Fibroblast of lung (primary cell): ENCODE measurements at regions not wholly inside any gene's neighbourhood (a gene's known extent, or its start where the extent isn't known, plus 50 kb on each side); places are given as distances from the start of the nearest gene placed in this dataset.

ENCODE experiments used
- DNase-seq, 2 donors: peaks; one replicate each; pipeline versions ENCODE4 v3.0.0 to v3.0.0-alpha.2; 2010; ENCODE audit warnings: low read depth in 2 of 2
- H2AFZ ChIP-seq: 2 replicates; pipeline ENCODE4 v1.5.1; 2012; ENCODE audit warnings: low read length, control low read depth, inconsistent platforms
- H3K27ac ChIP-seq: 2 replicates; pipeline ENCODE4 v1.5.1; 2011; ENCODE audit warnings: low read length, control low read depth; ENCODE audit not compliant: insufficient read depth
- H3K27me3 ChIP-seq: 2 replicates; pipeline ENCODE4 v1.5.1; 2011; ENCODE audit warnings: mild to moderate bottlenecking, low read length; ENCODE audit not compliant: control insufficient read depth, insufficient read depth
- H3K36me3 ChIP-seq: 2 replicates; pipeline ENCODE4 v1.5.1; 2011; ENCODE audit warnings: low read length; ENCODE audit not compliant: control insufficient read depth, insufficient read depth
- H3K4me1 ChIP-seq: 2 replicates; pipeline ENCODE4 v1.5.1; 2011; ENCODE audit warnings: low read length; ENCODE audit not compliant: control insufficient read depth, insufficient read depth; ENCODE audit errors: extremely low read depth
- H3K4me2 ChIP-seq: 2 replicates; pipeline ENCODE4 v1.5.1; 2011; ENCODE audit warnings: low read length, control low read depth; ENCODE audit not compliant: insufficient read depth; ENCODE audit errors: extremely low read depth
- H3K4me3 ChIP-seq, 4 experiments: fragments of 200-600 bp in 1 of 4; sonication (generic) in 1 of 4; replicated peaks in 1 of 4; 2 replicates each; pipeline ENCODE4 v1.5.1; 2011 to 2016; ENCODE audit warnings: low read length in 4 of 4, low read depth in 3 of 4, mild to moderate bottlenecking in 3 of 4, control low read depth in 2 of 4, inconsistent platforms in 1 of 4, mixed read lengths in 1 of 4; ENCODE audit not compliant: insufficient read depth in 1 of 4; ENCODE audit errors: control extremely low read depth in 1 of 4
- H3K79me2 ChIP-seq: 2 replicates; pipeline ENCODE4 v1.5.1; 2012; ENCODE audit warnings: mild to moderate bottlenecking, low read length, inconsistent platforms; ENCODE audit not compliant: control insufficient read depth, insufficient read depth
- H3K9ac ChIP-seq: 2 replicates; pipeline ENCODE4 v1.5.1; 2011; ENCODE audit warnings: mild to moderate bottlenecking, low read length, control low read depth; ENCODE audit not compliant: insufficient read depth
- H3K9me3 ChIP-seq: 2 replicates; pipeline ENCODE4 v1.5.1; 2012; ENCODE audit warnings: low read depth, low read length; ENCODE audit not compliant: control insufficient read depth, insufficient read depth
- H4K20me1 ChIP-seq: 2 replicates; pipeline ENCODE4 v1.5.1; 2011; ENCODE audit warnings: low read length; ENCODE audit not compliant: control insufficient read depth, insufficient read depth; ENCODE audit errors: extremely low read depth
- CTCF ChIP-seq, 2 donors: IDR thresholded peaks in 1 of 2; conservative IDR thresholded peaks in 1 of 2; 1 replicate in 1 of 2; 2 replicates in 1 of 2; pipeline ENCODE4 v1.5.1; 2011 to 2012; ENCODE audit warnings: low read length in 2 of 2, control low read depth in 1 of 2, inconsistent platforms in 1 of 2, low read depth in 1 of 2, mild to moderate bottlenecking in 1 of 2
- EZH2 ChIP-seq: IDR thresholded peaks from 2 replicates; pipeline ENCODE4 v1.5.1; 2012; ENCODE audit warnings: low read length, control low read depth, mild to moderate bottlenecking; ENCODE audit errors: missing control alignments

DNA sequence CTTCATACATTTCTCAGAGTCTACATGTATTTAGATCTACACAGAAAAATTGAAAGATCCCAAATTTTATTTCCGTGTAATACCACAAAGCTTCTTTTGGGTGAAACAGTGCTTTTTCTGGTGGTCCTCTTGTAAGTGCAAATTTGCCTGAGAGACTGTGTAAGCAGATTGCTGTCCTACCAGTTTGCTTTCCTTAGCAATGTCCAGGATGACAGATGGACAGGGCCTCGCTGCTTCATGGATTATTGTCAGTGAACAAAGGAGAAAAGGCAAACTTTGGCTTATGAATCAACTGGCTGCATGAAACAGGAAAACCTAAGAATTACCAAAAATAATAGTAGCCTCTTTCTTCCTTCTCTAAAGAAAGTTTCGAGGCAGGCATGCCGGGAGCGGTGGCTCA, 82.6 kb upstream of the UBE2E1 start:
- Histone ChIP-seq H3K4me1 (peaks cover 2% of the 10 kb centered on the region), H3K4me2 (no peak overlapping the region), H3K27me3 (no peaks in the 10 kb centered on the region), H4K20me1 (no peaks in the 10 kb centered on the region), H2AFZ (no peak overlapping the region), H3K9ac (no peak overlapping the region), H3K4me3 (no peak overlapping the region), H3K36me3 (no peaks in the 10 kb centered on the region), H3K79me2 (no peaks in the 10 kb centered on the region), H3K9me3 (no peaks in the 10 kb centered on the region), H3K27ac (no peak overlapping the region)
- TF ChIP-seq EZH2 = no peak
- no peak for DNase-seq

GRCh38 chr3:23723930-23724329, 81.8 kb upstream of the UBE2E1 start:
- peaks cover 7% of the 10 kb centered on the region for H3K4me1 ChIP-seq
- no peak overlapping the region for H3K9ac ChIP-seq
- H3K9me3 ChIP-seq = no peaks in the 10 kb centered on the region
- H3K4me3 ChIP-seq = no peak overlapping the region
- TF ChIP-seq EZH2 = no peak
- no peak for TF ChIP-seq CTCF (conservative IDR thresholded peaks at IDR 0.05 in 1 of 2, IDR thresholded peaks at IDR 0.05 in 1 of 2; ENCODE audit: low read depth in 1 of 2, low read length in 2 of 2)
- H3K27ac ChIP-seq = no peak overlapping the region
- no peaks in the 10 kb centered on the region for H3K36me3 ChIP-seq
- H2AFZ ChIP-seq = no peak overlapping the region
- no peak for DNase-seq
- no peaks in the 10 kb centered on the region for H4K20me1 ChIP-seq
- no peak overlapping the region for H3K4me2 ChIP-seq
- no peaks in the 10 kb centered on the region for H3K27me3 ChIP-seq
- no peaks in the 10 kb centered on the region for H3K79me2 ChIP-seq

GRCh38 chr3:23726811-23727548, 78.8 kb upstream of the UBE2E1 start:
- H3K27me3 ChIP-seq = no peaks in the 10 kb centered on the region
- TF ChIP-seq EZH2 (no peak), CTCF (conservative IDR thresholded peaks at IDR 0.05 in 1 of 2, IDR thresholded peaks at IDR 0.05 in 1 of 2; ENCODE audit: low read depth in 1 of 2, low read length in 2 of 2) (no peak)
- H3K36me3 ChIP-seq = no peaks in the 10 kb centered on the region
- H2AFZ ChIP-seq = no peak overlapping the region
- no peaks in the 10 kb centered on the region for H3K9me3 ChIP-seq
- no peaks in the 10 kb centered on the region for H4K20me1 ChIP-seq
- no peak overlapping the region for H3K27ac ChIP-seq
- H3K9ac ChIP-seq = no peak overlapping the region
- peaks cover 8% of the 10 kb centered on the region for H3K4me1 ChIP-seq
- no peaks in the 10 kb centered on the region for H3K79me2 ChIP-seq
- no peak for DNase-seq
- H3K4me2 ChIP-seq = no peak overlapping the region
- H3K4me3 ChIP-seq = no peak overlapping the region
